MM.1S (cell line): ENCODE measurements at regions not wholly inside any gene's neighbourhood (a gene's known extent, or its start where the extent isn't known, plus 50 kb on each side); places are given as distances from the start of the nearest gene placed in this dataset.
"Not testable (repeated sequence)": the region's sequence is repeated elsewhere in the genome, so short reads cannot be mapped to it uniquely, and the experiment has no call there.

Experiments
- DNase-seq: peaks from one replicate; pipeline ENCODE4 v3.0.0-alpha.2; 2015
- H2AFZ ChIP-seq: fragments of 300-600 bp; sonication (generic); 2 replicates; pipeline ENCODE4 v1.6.0; 2016; ENCODE audit warnings: antibody characterized with exemption, low read length
- H3F3A ChIP-seq: fragments of 300-600 bp; sonication (generic); 2 replicates; pipeline ENCODE4 v1.6.1; 2016; ENCODE audit warnings: mild to moderate bottlenecking, antibody characterized with exemption, low read length, moderate library complexity, mixed read lengths; ENCODE audit not compliant: insufficient read depth
- H3K27ac ChIP-seq: fragments of 300-600 bp; sonication (generic); 2 replicates; pipeline ENCODE4 v1.5.1; 2016; ENCODE audit warnings: mild to moderate bottlenecking, low read length
- H3K27me3 ChIP-seq: fragments of 300-600 bp; sonication (generic); replicated peaks from 2 replicates; pipeline ENCODE4 v1.6.0; 2016; ENCODE audit warnings: low read length; ENCODE audit not compliant: insufficient read depth
- H3K36me3 ChIP-seq: fragments of 300-600 bp; sonication (generic); replicated peaks from 2 replicates; pipeline ENCODE4 v1.6.1; 2016; ENCODE audit warnings: mild to moderate bottlenecking, low read length, mixed read lengths; ENCODE audit not compliant: insufficient read depth
- H3K4me1 ChIP-seq: fragments of 300-600 bp; sonication (generic); 2 replicates; pipeline ENCODE4 v1.6.1; 2016; ENCODE audit warnings: low read length, mixed read lengths
- H3K4me2 ChIP-seq: fragments of 300-600 bp; sonication (generic); 2 replicates; pipeline ENCODE4 v1.6.0; 2016; ENCODE audit warnings: low read depth, low read length
- H3K4me3 ChIP-seq: fragments of 300-600 bp; sonication (generic); 2 replicates; pipeline ENCODE4 v1.5.1; 2016; ENCODE audit warnings: low read length, mixed read lengths
- H3K79me2 ChIP-seq: fragments of 300-600 bp; sonication (generic); 2 replicates; pipeline ENCODE4 v1.6.1; 2016; ENCODE audit warnings: mixed run types, low read length, mixed read lengths
- H3K9ac ChIP-seq: fragments of 300-600 bp; sonication (generic); 2 replicates; pipeline ENCODE4 v1.6.1; 2016; ENCODE audit warnings: low read length, mixed read lengths
- H3K9me2 ChIP-seq: fragments of 300-600 bp; sonication (generic); replicated peaks from 2 replicates; pipeline ENCODE4 v1.6.1; 2016; ENCODE audit warnings: mild to moderate bottlenecking, low read length, mixed read lengths; ENCODE audit not compliant: insufficient read depth
- H3K9me3 ChIP-seq: fragments of 300-600 bp; sonication (generic); replicated peaks from 2 replicates; pipeline ENCODE4 v1.6.1; 2016; ENCODE audit warnings: mild to moderate bottlenecking, low read length, mixed read lengths; ENCODE audit not compliant: insufficient read depth
- H4K20me1 ChIP-seq: fragments of 300-600 bp; sonication (generic); 2 replicates; pipeline ENCODE4 v1.6.1; 2016; ENCODE audit warnings: mild to moderate bottlenecking, low read length, moderate library complexity, mixed read lengths; ENCODE audit not compliant: insufficient read depth
- CTCF ChIP-seq: fragments of 300-600 bp; sonication (generic); IDR thresholded peaks from 2 replicates; pipeline ENCODE4 v1.5.1; 2016; ENCODE audit warnings: antibody characterized with exemption, low read length, mixed read lengths
- EZH2 ChIP-seq: fragments of 300-600 bp; sonication (generic); optimal IDR thresholded peaks from 2 replicates; pipeline ENCODE3; 2017; ENCODE audit warnings: low read depth, mild to moderate bottlenecking, antibody characterized with exemption, low read length, mixed read lengths
- EZH2phosphoT487 ChIP-seq: fragments of 300-600 bp; sonication (generic); IDR thresholded peaks from 2 replicates; pipeline ENCODE4 v1.6.1; 2018; ENCODE audit warnings: antibody characterized with exemption, low read length

GRCh38 chr2:175709248-175709647 lies 292.8 kb downstream of the LNPK start:
- Histone ChIP-seq H3K9me3 (no peaks in the 10 kb centered on the region), H3K36me3 (no peaks in the 10 kb centered on the region), H3K9me2 (no peaks in the 10 kb centered on the region), H3K4me3 (no peak overlapping the region), H2AFZ (no peak overlapping the region), H3K79me2 (no peaks in the 10 kb centered on the region), H3K27ac (no peak overlapping the region), H3F3A (no peaks in the 10 kb centered on the region), H3K4me2 (no peak overlapping the region), H3K4me1 (no peaks in the 10 kb centered on the region), H4K20me1 (no peaks in the 10 kb centered on the region), H3K9ac (no peak overlapping the region), H3K27me3 (no peaks in the 10 kb centered on the region)
- TF ChIP-seq EZH2 (no peak), EZH2phosphoT487 (no peak), CTCF (no peak)
- DNase-seq: no peak

- H3K4me2 ChIP-seq: no peak overlapping the region
- H3K36me3 ChIP-seq: no peaks in the 10 kb centered on the region
- no peaks in the 10 kb centered on the region for H3F3A ChIP-seq
- H3K79me2 ChIP-seq: no peaks in the 10 kb centered on the region
- H4K20me1 ChIP-seq: no peaks in the 10 kb centered on the region
- no peaks in the 10 kb centered on the region for H3K4me1 ChIP-seq
- H3K27ac ChIP-seq: no peak overlapping the region
- H2AFZ ChIP-seq: no peak overlapping the region
- H3K9me2 ChIP-seq: no peaks in the 10 kb centered on the region
- no peak overlapping the region for H3K9ac ChIP-seq
- no peak for DNase-seq
- H3K27me3 ChIP-seq: no peaks in the 10 kb centered on the region
- no peak for TF ChIP-seq EZH2
- no peak for TF ChIP-seq CTCF
- TF ChIP-seq EZH2phosphoT487: no peak
- no peak overlapping the region for H3K4me3 ChIP-seq
- no peaks in the 10 kb centered on the region for H3K9me3 ChIP-seq
These were observed 294.7 kb downstream of the LNPK start for GRCh38 chr2:175707322-175707721.

- not testable (repeated sequence) for H4K20me1 ChIP-seq, H2AFZ ChIP-seq, H3K36me3 ChIP-seq, H3K79me2 ChIP-seq, H3K9me3 ChIP-seq, H3K27ac ChIP-seq, H3K4me2 ChIP-seq, H3K4me1 ChIP-seq, H3K9ac ChIP-seq, H3K9me2 ChIP-seq, H3F3A ChIP-seq, H3K4me3 ChIP-seq, DNase-seq, H3K27me3 ChIP-seq
These were observed 297.5 kb downstream of the LNPK start for GRCh38 chr2:175704568-175704967.

- H3K36me3 ChIP-seq: no peaks in the 10 kb centered on the region
- no peak for DNase-seq
- no peak overlapping the region for H2AFZ ChIP-seq
- no peaks in the 10 kb centered on the region for H3K9me3 ChIP-seq
- H3K9me2 ChIP-seq: no peaks in the 10 kb centered on the region
- H3F3A ChIP-seq: no peaks in the 10 kb centered on the region
- no peaks in the 10 kb centered on the region for H3K79me2 ChIP-seq
- no peak overlapping the region for H3K27ac ChIP-seq
- TF ChIP-seq EZH2phosphoT487 (no peak), EZH2 (no peak), CTCF (no peak)
- H3K4me2 ChIP-seq: no peak overlapping the region
- H3K27me3 ChIP-seq: no peaks in the 10 kb centered on the region
- no peaks in the 10 kb centered on the region for H4K20me1 ChIP-seq
- H3K9ac ChIP-seq: no peak overlapping the region
- H3K4me3 ChIP-seq: no peak overlapping the region
- no peaks in the 10 kb centered on the region for H3K4me1 ChIP-seq
These were observed 304.0 kb downstream of the LNPK start for GRCh38 chr2:175698061-175698460.
